C4-2B (cell line): ENCODE measurements at regions not wholly inside any gene's neighbourhood (a gene's known extent, or its start where the extent isn't known, plus 50 kb on each side); places are given as distances from the start of the nearest gene placed in this dataset.

Experiments used
- H3K27ac ChIP-seq: fragments of 450-650 bp; 2 replicates; pipeline ENCODE4 v1.5.1; 2017
- CTCF ChIP-seq: fragments of 450-650 bp; conservative IDR thresholded peaks from 2 replicates; pipeline ENCODE4 v1.5.1; 2017; ENCODE audit warnings: mild to moderate bottlenecking
- ZFX ChIP-seq: fragments of 450-650 bp; IDR thresholded peaks from 2 replicates; pipeline ENCODE4 v1.6.1; 2017

GRCh38 chr6:149260214-149260874 lies 57.2 kb upstream of the TAB2 start:
- TF ChIP-seq ZFX (no peak), CTCF (no peak)
- no peak overlapping the region for H3K27ac ChIP-seq

GRCh38 chr6:149261364-149262040 lies 56.0 kb upstream of the TAB2 start:
- TF ChIP-seq ZFX (no peak), CTCF (no peak)
- H3K27ac ChIP-seq = no peak overlapping the region

GRCh38 chr6:149263321-149263720 lies 54.2 kb upstream of the TAB2 start:
- TF ChIP-seq CTCF (no peak), ZFX (no peak)
- no peak overlapping the region for H3K27ac ChIP-seq

GRCh38 chr6:149264629-149265028 lies 52.9 kb upstream of the TAB2 start:
- TF ChIP-seq CTCF = no peak
- no peak for TF ChIP-seq ZFX
- no peak overlapping the region for H3K27ac ChIP-seq

GRCh38 chr6:149265945-149266344 lies 51.6 kb upstream of the TAB2 start:
- TF ChIP-seq CTCF (no peak), ZFX (no peak)
- no peak overlapping the region for H3K27ac ChIP-seq

GRCh38 chr6:149266659-149267058 lies 50.9 kb upstream of the TAB2 start:
- TF ChIP-seq ZFX (no peak), CTCF (no peak)
- no peak overlapping the region for H3K27ac ChIP-seq

- H3K27ac ChIP-seq = no peak overlapping the region
- TF ChIP-seq ZFX (no peak), CTCF (no peak)
These were observed 50.4 kb upstream of the TAB2 start for GRCh38 chr6:149267072-149267471.
